IPS-11a (cell line): ENCODE measurements at regions not wholly inside any gene's neighbourhood (a gene's known extent, or its start where the extent isn't known, plus 50 kb on each side); places are given as distances from the start of the nearest gene placed in this dataset.

ENCODE experiments used
- H3K4me3 ChIP-seq: one replicate; pipeline ENCODE4 v1.5.1; 2013; ENCODE audit warnings: low read depth, low read length, control low read depth

- no peak overlapping the region for H3K4me3 ChIP-seq
Measured at GRCh38 chr12:65651060-65651459, 173.2 kb upstream of the HMGA2 start.

DNA sequence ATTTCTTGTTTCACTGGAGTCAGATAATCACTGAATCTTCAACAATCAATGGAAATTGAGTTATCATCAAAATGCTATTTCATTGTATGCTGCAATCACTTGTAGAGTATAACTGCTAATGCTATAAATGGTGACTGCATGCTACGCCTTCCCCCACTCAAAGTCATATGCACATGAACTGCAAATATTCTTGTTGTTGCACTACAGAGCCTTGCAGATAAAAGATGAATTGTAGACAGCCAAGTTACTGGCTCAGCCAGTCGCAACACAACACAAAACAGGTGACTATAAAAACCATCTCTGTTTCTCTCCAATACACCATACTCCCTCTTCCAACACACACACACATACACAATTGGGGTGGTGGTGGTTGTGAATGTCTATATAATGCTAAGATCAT lies 171.0 kb upstream of the HMGA2 start:
- H3K4me3 ChIP-seq, result no peak overlapping the region

DNA sequence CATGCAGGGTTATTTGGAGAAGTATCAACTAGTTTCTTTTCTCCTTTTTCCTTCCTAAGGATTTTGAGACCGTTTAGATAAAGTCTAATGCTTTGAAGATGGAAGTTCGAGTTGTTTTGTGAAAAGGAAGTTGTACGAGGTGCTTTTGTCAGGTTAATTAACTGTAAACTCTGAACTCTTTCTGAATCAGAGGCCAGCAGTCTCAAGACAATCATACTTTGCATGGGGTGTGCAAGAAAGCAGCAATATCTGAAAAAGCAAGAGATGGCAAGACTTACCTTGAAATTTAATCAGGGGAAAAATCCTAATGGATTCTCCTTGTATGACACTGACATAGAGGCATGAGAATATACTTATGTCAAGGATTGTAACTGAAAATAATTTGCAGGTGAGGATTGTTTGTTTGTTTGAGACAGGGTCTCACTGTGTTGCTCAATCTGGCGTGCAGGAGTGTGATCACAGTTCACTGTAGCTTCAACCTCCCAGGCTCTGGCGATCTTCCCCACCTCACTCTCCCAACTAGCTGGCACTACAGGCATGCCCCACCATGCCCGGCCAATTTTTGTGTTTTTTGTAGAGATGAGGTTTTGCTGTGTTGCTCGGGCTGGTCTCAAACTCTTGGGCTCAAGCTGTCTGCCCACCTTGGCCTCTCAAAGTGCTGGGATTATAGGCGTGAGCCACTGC lies 170.2 kb upstream of the HMGA2 start:
- H3K4me3 ChIP-seq, result no peak overlapping the region

- H3K4me3 ChIP-seq, result no peak overlapping the region
Measured at GRCh38 chr12:65655074-65655493, 169.2 kb upstream of the HMGA2 start.

GRCh38 chr12:65656156-65656882 lies 168.0 kb upstream of the HMGA2 start:
- H3K4me3 ChIP-seq, result no peak overlapping the region

DNA sequence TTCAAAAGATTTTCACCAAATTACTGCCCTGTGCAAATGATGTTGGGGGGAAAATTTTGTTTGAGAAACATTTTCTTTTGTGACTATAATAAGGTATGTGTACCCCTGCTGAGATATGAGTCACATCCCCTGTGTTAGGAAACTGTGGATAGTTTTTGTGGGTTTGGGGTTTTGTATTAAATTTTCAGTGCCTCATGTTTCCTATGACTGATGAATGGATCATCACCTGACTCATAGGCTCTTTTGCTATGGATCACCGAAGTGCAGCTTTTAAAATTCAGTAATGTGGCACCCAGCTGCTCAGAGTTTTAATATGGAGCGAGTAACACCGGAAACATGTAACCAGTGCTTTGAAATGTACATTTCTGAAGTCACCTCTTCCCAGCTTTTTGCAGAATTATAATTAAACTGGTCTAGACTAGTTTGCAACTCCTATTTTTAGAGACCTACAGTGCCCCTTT lies 167.4 kb upstream of the HMGA2 start:
- H3K4me3 ChIP-seq, result no peak overlapping the region

GRCh38 chr12:65657635-65658034 lies 166.6 kb upstream of the HMGA2 start:
- no peak overlapping the region for H3K4me3 ChIP-seq

DNA sequence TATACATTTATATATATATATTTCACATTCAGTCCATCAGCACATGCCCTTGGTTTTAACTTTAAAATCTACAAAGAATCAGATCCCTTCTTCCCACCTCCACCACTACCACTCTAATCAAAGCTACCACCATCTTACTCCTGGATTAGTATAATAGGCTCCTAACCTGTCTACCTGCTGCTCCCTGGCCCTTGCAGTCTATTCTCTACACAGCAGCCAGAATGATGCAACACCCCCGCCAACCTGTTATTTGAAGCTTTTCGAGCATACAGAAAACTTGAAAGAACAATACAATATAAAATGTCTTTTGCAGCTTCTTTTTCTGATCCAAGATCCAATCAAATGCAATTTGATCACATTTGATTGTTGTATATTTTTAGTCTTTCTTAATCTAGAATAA lies 165.9 kb upstream of the HMGA2 start:
- no peak overlapping the region for H3K4me3 ChIP-seq

- no peak overlapping the region for H3K4me3 ChIP-seq
Measured at GRCh38 chr12:65659681-65660080, 164.6 kb upstream of the HMGA2 start.

DNA sequence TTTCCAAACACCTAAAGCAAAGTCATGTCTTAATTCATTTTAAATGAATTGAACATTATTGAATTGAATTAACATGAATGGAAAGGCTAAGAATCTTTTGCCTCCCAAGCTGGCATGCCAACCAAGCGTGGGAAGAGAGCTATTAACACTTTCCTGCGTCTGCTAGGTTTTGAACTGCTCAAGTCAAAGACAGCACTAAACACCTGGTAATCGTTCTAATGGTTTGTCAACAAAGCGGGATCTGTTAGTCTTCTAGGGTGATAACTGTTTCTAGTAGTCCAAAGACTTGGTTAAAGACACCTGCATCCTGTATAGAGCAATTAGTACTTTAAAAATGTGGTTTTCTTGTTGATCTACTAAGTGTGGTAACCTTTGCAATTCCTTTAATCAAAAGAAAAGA lies 164.2 kb upstream of the HMGA2 start:
- no peak overlapping the region for H3K4me3 ChIP-seq

- no peak overlapping the region for H3K4me3 ChIP-seq
Measured at GRCh38 chr12:65660836-65661235, 163.4 kb upstream of the HMGA2 start.

GRCh38 chr12:65662590-65662989 lies 161.7 kb upstream of the HMGA2 start:
- no peak overlapping the region for H3K4me3 ChIP-seq

- no peak overlapping the region for H3K4me3 ChIP-seq
Measured at GRCh38 chr12:65663097-65663496, 161.2 kb upstream of the HMGA2 start.

DNA sequence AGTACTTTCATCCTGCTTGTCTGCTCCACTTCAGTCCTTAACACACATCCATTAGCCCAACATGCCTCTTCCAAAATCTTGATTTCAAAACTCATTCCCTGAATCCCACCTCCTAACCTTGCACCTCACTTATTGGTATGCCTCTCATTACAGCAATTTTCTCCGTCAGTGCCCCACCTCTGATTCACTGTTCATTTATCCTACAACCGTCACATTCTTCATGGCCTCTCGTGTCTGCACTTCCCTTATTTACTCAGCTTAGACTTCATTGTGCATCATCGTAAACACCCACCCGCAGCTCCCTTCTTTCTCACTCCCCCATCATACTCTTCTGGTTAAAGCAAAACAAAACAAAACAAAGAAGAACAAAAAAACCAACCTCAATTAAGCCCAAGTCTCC lies 160.6 kb upstream of the HMGA2 start:
- no peak overlapping the region for H3K4me3 ChIP-seq

- no peak overlapping the region for H3K4me3 ChIP-seq
Measured at GRCh38 chr12:65664715-65665250, 159.5 kb upstream of the HMGA2 start.

DNA sequence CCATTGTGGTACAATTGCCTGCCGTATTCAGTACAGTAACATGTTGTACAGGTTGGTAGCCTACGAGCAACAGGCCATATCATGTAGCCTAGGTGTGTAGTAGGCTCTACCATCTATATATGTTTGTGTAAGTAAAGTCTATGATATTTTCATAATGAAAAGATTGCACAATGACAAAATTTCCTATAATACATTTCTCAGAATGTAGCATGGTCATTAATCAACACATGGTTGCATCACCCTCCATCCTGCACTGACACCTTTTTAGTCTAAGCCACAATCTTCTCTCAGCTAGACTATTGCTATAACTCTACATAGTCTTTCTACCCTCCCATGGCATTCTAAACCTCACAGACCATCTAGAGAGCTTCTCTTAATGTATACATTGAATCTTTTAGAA lies 158.5 kb upstream of the HMGA2 start:
- no peak overlapping the region for H3K4me3 ChIP-seq

- H3K4me3 ChIP-seq, result no peak overlapping the region
Measured at GRCh38 chr12:65666876-65667275, 157.4 kb upstream of the HMGA2 start.

GRCh38 chr12:65667932-65668331 lies 156.4 kb upstream of the HMGA2 start:
- H3K4me3 ChIP-seq, result no peak overlapping the region

DNA sequence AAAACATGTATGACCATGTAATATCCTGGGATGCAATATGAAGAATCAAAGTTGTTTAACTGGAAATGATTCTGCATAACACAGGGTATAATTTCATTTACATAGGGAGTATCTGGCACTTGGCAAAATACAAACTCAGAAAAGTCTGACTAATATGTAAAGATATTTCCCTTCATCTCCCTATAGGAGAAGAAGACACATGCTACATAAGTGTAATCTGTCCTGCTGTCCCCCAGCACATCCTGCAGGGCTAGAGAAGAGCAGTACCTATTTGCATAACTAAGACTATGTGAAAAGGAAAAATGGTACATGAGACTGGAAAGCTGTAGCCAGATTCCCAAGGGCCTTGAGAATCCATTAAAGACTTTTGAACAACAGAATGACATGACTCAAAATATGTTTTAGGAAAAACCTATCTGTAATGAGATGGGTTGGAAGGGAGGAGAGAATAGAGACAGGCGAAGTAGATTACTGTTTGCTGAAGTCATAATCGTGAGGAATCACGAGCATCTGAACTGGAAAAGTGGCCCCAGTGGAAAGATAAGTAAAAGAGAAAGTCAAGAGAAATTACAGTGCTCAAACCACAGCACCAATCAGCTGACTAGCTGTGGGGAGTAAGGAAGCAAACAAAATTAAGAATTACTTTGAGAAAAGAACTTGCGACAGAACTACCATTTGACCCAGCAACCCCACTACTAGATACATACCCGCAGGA lies 155.1 kb upstream of the HMGA2 start:
- no peak overlapping the region for H3K4me3 ChIP-seq

- no peak overlapping the region for H3K4me3 ChIP-seq
Measured at GRCh38 chr12:65670775-65671174, 153.5 kb upstream of the HMGA2 start.

DNA sequence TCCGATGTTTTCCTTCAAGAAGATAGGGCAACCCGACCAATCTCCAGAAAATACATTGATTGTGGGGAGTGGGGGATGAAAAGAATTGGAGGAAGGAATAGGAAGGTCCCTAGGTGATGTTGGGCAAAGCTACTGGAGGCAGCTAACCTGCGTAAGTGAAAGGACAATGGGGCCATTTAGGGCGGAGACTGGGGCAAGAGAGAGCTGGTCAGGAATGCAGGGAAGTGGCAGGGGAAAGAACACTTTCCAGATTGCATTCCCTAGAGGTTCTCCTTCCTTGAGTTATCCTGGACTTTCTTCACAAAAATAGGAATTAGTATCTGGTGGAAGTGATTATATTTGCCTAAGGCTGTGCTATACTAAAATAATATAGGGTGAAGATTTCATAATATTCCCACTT lies 151.8 kb upstream of the HMGA2 start:
- H3K4me3 ChIP-seq, result no peak overlapping the region
